ENCODE measurements at regions not wholly inside any gene's neighbourhood (a gene's known extent, or its start where the extent isn't known, plus 50 kb on each side); places are given as distances from the start of the nearest gene placed in this dataset.

GRCh38 chrX:38917954-38918353, 116.7 kb downstream of the MID1IP1 start:
- no peak for TF ChIP-seq EZH2 (IDR thresholded peaks at IDR 0.05; ENCODE audit: insufficient read depth, poor library complexity, severe bottlenecking)
- no peak for TF ChIP-seq EZH2phosphoT487 (IDR thresholded peaks at IDR 0.05; ENCODE audit: insufficient read depth, low read depth)
